GM18507 (cell line): ENCODE measurements at regions not wholly inside any gene's neighbourhood (a gene's known extent, or its start where the extent isn't known, plus 50 kb on each side); places are given as distances from the start of the nearest gene placed in this dataset.
A peak's percentile ranks its signal among the peaks of the same experiment; 100 is the strongest.
"Not testable (repeated sequence)": the region's sequence is repeated elsewhere in the genome, so short reads cannot be mapped to it uniquely, and the experiment has no call there.

ENCODE experiments used
- DNase-seq: peaks from one replicate; pipeline ENCODE4 v3.0.0; 2011; ENCODE audit warnings: low read depth; ENCODE audit not compliant: insufficient read length; ENCODE audit errors: extremely low spot score
- FAIRE-seq: peaks from 2 replicates; lab custom pipeline; 2011; peaks lifted over from hg19 to GRCh38; lab: Jason Lieb, UNC

GRCh38 chr5:177875013-177875899 lies 92.6 kb upstream of the FAM153A start:
- peak; percentile 77 for FAIRE-seq

GRCh38 chr5:177863822-177864446 lies 81.2 kb upstream of the FAM153A start:
- not testable (repeated sequence) for FAIRE-seq, DNase-seq

More at GRCh38 chr5:177875013-177875899, 92.6 kb upstream of the FAM153A start:
- not testable (repeated sequence) for DNase-seq

GRCh38 chr5:177857642-177858200 lies 75.0 kb upstream of the FAM153A start:
- not testable (repeated sequence) for FAIRE-seq, DNase-seq

- FAIRE-seq, DNase-seq: not testable (repeated sequence)
Observed at GRCh38 chr5:177856474-177856873, 73.8 kb upstream of the FAM153A start.

GRCh38 chr5:177847914-177848313 lies 65.2 kb upstream of the FAM153A start:
- DNase-seq, FAIRE-seq: not testable (repeated sequence)

GRCh38 chr5:177846598-177846997 lies 63.9 kb upstream of the FAM153A start:
- not testable (repeated sequence) for DNase-seq, FAIRE-seq

- DNase-seq, FAIRE-seq: not testable (repeated sequence)
Observed at GRCh38 chr5:177845906-177846305, 63.2 kb upstream of the FAM153A start.

GRCh38 chr5:177836191-177836590 lies 53.5 kb upstream of the FAM153A start:
- not testable (repeated sequence) for DNase-seq
- peak; percentile 73 for FAIRE-seq
